IPS-NIHi7 (cell line): ENCODE measurements at regions not wholly inside any gene's neighbourhood (a gene's known extent, or its start where the extent isn't known, plus 50 kb on each side); places are given as distances from the start of the nearest gene placed in this dataset.

Source experiments
- DNase-seq: peaks from one replicate; pipeline ENCODE4 v3.0.0; 2012; ENCODE audit warnings: mixed read lengths; ENCODE audit errors: extremely low spot score

DNA sequence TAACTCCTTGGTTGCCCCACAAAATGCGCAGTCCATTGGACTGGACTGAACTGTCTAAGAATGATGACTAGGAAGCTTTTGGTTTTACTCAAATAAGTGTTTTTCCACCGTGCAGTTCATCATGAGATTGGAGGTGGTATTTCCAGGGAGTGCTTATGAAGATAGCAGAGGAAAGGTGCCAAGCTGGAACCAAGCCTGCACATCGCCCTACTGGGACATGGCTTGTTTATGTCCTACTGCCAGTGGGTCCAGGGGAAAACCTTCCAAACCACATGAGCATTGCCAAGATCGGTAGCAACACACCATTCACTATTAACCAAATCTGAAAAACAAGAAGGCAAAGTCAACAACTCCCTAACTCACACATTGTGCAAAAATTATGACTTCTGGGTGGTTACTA lies 54.7 kb upstream of the DSCAM start:
- no peak for DNase-seq

- no peak for DNase-seq
Observed at GRCh38 chr21:40902299-40902698, 55.3 kb upstream of the DSCAM start.

- DNase-seq, result no peak
Observed at GRCh38 chr21:40902993-40903392, 56.0 kb upstream of the DSCAM start.

DNA sequence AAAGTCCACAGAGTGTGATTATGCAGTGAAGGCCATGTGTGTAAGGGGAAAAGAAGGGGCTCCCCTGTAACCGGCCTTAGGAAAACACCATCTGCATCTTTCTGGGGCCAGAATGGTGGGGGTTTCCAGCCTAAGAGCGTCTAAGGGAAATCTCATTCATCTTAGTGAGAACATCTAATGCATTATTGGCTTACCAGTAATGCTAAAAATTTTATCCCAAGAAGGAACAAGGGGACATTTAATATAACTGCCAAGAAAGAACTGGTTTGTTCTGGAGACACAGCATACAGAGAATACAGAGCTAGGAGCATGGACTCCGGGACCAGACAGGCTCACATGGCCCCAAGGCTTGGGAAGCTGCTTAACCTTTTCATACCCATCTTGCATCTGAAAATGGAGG lies 58.3 kb upstream of the DSCAM start:
- no peak for DNase-seq

- no peak for DNase-seq
Observed at GRCh38 chr21:40912375-40912774, 65.4 kb upstream of the DSCAM start.

DNA sequence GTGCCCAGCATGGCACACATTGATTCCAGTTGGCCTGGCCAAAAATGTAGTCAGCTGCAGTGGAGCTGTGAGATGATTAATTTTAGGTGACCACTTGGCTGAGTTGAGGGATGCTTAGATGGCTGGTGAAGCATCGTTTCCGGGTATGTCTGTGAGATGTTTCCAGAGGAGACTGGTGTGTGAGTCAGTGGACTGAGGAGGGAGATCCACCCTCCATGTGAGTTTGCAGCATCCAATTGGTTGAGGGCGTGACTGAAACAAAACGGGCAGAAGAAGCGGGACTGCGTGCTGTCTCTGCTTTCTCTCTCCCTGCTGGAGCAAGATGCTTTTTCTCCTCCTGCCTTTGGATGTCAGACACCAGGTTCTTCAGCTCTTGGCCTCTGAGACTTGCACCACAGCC lies 68.2 kb upstream of the DSCAM start:
- no peak for DNase-seq

DNA sequence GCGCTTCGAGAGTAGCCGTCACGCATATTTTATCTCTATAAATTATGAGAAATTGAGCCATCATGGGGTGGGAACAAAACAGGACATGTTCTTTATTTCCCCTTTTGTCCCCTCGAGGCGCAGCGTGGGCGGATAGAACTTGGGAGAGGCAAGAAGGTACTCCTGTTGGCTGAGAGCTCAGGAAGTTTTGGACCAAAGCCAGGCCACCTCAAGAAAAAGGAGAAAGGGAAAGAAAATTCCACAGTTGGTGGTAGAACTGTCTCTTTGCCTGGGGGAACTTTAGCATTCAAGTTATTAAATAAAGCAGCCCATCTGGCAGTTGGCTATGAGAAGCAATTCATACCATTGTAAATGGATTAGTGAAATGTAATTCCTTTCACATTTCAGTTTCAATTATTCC lies 76.4 kb upstream of the DSCAM start:
- DNase-seq, result no peak

DNA sequence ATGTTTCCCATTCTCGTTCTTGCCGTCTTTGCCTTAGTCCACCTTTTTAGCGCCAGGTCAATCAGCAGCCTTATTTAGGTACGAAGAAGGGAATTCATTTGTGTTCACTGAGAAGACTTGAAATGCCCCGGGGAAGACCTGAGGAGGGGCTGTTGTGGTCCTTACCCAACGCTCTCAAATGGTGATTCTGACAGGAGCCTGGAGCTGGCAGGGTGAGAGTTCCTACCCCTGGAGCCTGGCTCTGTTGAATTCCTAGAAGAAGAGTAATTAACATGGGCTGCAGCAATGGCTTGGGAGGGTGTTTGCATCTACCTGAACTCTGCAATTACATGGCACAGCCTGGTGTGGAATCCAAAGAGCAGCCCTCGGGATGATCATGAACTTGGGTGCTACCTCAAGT lies 76.9 kb upstream of the DSCAM start:
- no peak for DNase-seq

DNA sequence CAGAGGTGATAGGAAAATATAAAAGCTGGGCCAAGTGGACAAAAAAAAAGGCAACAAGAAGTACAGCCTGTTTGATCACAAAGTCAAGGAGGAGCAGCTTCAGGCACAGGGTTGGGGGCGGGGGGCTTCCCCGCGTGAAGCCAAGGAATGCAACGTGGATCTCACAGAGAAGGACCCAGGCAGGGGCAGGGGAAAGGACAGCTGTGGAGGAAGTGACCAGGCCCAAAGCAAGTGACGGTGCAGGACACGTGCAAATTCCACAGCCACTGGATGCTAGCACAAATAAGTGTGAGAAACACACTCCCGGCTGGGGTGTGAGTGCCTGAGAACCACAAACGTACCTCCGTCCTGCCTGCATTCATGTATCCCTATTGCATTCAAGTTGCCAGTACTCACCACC lies 77.7 kb upstream of the DSCAM start:
- DNase-seq, result no peak

- DNase-seq, result no peak
Observed at GRCh38 chr21:40926238-40926637, 79.3 kb upstream of the DSCAM start.

- DNase-seq, result no peak
Observed at GRCh38 chr21:40929833-40930232, 82.9 kb upstream of the DSCAM start.

GRCh38 chr21:40931197-40931596 lies 84.2 kb upstream of the DSCAM start:
- DNase-seq, result no peak

DNA sequence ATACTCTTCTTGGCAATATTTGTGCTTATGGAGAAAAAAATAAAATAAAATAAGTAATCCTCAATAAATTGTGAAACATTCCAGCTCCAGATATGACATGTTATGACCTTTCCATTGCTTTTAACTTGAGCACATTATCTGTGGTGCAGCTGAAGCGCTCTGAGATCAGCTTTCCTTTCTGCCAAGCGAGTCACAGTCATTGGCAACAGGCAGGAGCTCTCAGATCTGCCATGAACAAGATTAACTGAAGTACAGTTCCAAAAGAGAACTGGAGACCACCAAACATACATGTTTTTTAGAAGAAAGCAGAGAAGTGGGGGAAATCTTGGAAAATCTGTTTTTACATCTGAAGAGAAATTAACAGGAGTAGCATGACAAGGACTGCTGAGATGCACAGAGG lies 89.2 kb upstream of the DSCAM start:
- no peak for DNase-seq

GRCh38 chr21:40936771-40937261 lies 89.9 kb upstream of the DSCAM start:
- DNase-seq, result no peak

DNA sequence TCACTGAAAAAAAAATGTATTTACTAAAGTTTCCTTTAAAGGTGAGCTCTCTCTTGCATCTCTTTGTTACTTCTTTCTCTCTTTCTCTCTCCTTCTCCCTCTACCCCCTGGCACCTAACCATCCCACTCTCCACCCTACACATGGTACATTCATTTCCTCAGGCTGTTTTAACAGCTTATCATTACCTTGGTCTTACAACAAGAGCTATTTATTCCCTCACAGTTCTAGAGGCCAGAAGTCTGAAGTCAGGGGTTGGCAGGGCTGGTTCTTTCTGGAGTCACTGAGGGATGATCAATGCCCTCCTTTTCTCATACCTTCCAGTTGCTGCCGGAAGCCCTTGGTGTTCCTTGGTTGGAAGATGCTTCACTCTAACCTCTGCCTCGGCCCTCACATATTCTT lies 91.1 kb upstream of the DSCAM start:
- no peak for DNase-seq

GRCh38 chr21:40938611-40939010 lies 91.7 kb upstream of the DSCAM start:
- no peak for DNase-seq

- no peak for DNase-seq
Observed at GRCh38 chr21:40947713-40948112, 100.8 kb upstream of the DSCAM start.

- DNase-seq, result no peak
Observed at GRCh38 chr21:40950970-40951369, 104.0 kb upstream of the DSCAM start.

- no peak for DNase-seq
Observed at GRCh38 chr21:40952551-40953323, 105.8 kb upstream of the DSCAM start.

DNA sequence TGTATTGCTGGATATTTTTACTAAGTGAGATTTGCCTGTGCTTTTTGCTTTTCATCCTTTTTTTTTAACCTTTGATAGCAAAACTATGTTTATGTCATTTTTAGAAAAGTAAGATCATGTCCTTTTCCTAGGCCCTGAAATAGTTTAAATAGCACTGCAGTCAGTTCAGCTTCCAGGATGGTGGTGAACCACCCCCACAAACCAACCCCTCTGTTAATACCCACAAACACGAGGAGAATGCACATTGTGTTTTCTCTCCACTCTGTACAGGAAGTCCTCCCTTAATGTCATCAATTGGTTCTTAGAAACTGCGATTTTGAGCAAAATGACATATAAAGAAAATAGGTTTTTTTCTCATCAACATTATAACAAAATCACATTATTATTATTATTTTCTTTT lies 117.7 kb upstream of the DSCAM start:
- DNase-seq, result no peak

DNA sequence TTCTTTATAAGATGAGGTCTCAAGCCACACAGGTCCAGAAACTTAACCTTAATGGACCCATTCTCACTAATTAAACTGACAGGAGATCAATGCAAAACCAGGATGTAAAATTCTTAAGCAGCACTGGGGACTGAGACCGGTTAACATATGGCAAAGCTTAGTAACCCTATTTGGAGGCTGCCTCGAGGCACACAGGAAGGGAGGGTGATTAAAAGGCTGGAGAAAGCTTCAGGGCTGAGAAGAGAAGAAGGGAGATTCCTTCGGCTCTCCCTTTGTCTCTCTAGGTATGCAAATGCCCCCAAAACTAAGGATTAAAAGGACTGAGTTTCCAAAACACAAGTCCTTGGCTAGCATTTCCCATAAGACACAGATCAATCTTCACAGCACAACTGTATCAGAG lies 120.8 kb upstream of the DSCAM start:
- DNase-seq, result peak; percentile 35

- DNase-seq, result no peak
Observed at GRCh38 chr21:40972151-40972550, 125.2 kb upstream of the DSCAM start.

DNA sequence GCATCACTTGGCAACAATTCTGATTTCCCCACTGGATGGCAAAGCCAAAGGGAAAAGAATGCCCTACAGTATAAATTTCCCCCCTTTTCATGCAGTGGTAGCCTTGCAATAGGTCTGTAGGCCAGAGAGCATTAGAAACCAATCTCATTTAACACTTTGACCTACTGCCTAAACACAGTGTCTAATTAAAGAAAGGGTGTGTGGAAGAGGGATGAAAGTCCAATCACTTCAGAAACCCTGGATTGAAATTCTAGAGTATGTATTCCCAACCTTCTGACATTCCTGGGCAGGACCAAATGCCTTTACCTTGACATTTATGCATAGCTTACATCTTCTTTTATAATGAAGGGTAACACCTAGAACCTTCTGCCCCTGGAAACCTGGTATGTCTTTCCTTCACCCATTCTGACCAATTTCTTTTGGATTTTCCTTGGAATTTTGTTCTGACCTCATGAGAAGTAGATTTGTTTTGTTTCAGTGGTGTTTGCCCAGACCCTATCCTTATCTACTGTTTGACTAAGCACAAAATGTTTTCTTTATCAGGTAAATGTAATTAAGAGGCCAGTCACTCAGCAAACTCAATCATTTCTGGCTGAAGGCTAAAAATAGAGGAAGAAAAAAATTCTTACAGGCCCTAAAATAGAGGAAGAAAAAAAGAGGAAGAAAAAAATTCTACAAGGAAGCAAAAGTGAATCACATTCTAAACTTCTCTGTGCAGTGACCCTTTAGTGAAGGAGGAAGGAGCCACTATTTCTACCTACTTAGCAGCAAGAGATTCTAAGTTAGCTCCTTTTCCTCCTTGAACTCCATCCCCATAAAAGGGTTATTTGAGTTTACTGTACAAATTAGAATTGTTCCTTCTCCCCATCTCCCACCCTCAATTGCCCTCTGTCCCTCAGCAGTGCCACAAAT lies 129.5 kb upstream of the DSCAM start:
- no peak for DNase-seq
